ENCODE measurements at regions not wholly inside any gene's neighbourhood (a gene's known extent, or its start where the extent isn't known, plus 50 kb on each side); places are given as distances from the start of the nearest gene placed in this dataset.

DNA sequence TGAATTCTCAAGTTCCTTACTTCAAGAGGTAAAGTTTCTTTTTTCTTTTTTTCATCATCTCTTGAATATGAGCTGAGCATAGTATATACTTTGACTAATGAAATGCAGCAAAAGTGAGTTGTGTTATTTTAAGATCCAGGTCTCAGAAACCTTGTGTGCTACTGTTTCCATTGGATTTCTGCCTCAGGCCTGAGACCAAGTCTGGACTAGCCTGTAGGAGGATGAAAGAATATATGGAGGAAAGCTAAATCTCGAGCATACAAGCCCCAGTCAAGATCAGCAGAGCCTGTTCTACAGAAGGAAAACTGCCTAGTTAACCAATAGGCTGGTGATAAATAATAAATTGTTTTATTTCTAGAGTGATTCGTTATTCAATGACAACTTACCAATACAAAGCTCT is 652.5 kb downstream of the C12orf50 start:
- H3K4me3 ChIP-seq, result no peak overlapping the region
- no peak for DNase-seq
- H3K4me1 ChIP-seq, result no peaks in the 10 kb centered on the region
- H3K36me3 ChIP-seq, result no peaks in the 10 kb centered on the region
- intact Hi-C loops (cut with DNase I), result no loop called here
- ATAC-seq, result no peak
- TF ChIP-seq, protein P1, sequence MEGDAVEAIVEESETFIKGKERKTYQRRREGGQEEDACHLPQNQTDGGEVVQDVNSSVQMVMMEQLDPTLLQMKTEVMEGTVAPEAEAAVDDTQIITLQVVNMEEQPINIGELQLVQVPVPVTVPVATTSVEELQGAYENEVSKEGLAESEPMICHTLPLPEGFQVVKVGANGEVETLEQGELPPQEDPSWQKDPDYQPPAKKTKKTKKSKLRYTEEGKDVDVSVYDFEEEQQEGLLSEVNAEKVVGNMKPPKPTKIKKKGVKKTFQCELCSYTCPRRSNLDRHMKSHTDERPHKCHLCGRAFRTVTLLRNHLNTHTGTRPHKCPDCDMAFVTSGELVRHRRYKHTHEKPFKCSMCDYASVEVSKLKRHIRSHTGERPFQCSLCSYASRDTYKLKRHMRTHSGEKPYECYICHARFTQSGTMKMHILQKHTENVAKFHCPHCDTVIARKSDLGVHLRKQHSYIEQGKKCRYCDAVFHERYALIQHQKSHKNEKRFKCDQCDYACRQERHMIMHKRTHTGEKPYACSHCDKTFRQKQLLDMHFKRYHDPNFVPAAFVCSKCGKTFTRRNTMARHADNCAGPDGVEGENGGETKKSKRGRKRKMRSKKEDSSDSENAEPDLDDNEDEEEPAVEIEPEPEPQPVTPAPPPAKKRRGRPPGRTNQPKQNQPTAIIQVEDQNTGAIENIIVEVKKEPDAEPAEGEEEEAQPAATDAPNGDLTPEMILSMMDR (IDR thresholded peaks at IDR 0.05), result no peak
- no peak overlapping the region for H3K27ac ChIP-seq
- H3K27me3 ChIP-seq, result no peaks in the 10 kb centered on the region
- H3K9me3 ChIP-seq, result no peaks in the 10 kb centered on the region

DNA sequence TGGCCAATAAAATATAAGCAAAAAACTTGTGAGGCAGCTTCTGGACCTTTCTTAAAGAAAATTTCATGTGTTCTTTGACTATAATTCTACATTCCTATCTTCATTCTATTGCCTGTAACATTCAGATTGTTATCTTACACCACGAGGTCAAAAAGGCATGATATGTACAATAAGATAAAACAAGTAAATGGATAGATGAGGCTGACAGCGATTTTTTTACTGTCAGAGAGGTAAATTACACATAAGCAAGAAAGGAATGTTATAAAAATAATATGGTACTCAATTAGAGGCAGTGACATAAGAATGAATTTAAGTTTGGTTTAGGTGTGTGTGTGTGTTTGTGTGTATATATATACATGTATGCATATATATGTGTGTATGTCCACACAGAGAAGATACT is 660.0 kb downstream of the C12orf50 start:
- H3K9me3 ChIP-seq, result no peaks in the 10 kb centered on the region
- H3K27ac ChIP-seq, result no peak overlapping the region
- no peaks in the 10 kb centered on the region for H3K4me1 ChIP-seq
- H3K4me3 ChIP-seq, result no peak overlapping the region
- H3K36me3 ChIP-seq, result no peaks in the 10 kb centered on the region
- TF ChIP-seq, protein P1 (IDR thresholded peaks at IDR 0.05), result no peak
- ATAC-seq, result no peak
- H3K27me3 ChIP-seq, result no peaks in the 10 kb centered on the region
- DNase-seq, result no peak
- intact Hi-C loops (cut with DNase I), result no loop called here

DNA sequence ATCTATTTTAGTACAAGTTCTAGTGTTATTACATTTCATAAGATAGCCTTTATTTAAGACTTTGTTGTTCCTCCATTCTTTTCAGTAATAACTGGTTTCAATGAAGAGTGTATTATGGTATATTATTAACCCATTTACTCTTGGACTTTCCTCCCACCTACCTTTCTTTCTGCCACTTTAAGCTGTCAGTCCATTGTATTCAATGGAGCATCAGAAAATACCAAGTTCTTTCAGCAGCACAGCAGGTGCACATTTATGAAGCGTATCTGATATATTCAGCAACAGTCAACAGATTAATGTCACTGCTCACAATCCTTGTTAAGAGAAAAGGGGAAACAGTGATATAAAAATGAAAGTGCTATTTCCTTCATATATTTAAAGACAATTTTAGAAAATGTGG is 660.9 kb downstream of the C12orf50 start:
- H3K4me1 ChIP-seq, result no peaks in the 10 kb centered on the region
- DNase-seq (no peak), ATAC-seq (no peak)
- no peaks in the 10 kb centered on the region for H3K27me3 ChIP-seq
- TF ChIP-seq, protein P1 (IDR thresholded peaks at IDR 0.05), result no peak
- intact Hi-C loops (cut with DNase I), result no loop called here
- no peaks in the 10 kb centered on the region for H3K36me3 ChIP-seq
- no peak overlapping the region for H3K4me3 ChIP-seq
- H3K27ac ChIP-seq, result no peak overlapping the region
- H3K9me3 ChIP-seq, result no peaks in the 10 kb centered on the region

DNA sequence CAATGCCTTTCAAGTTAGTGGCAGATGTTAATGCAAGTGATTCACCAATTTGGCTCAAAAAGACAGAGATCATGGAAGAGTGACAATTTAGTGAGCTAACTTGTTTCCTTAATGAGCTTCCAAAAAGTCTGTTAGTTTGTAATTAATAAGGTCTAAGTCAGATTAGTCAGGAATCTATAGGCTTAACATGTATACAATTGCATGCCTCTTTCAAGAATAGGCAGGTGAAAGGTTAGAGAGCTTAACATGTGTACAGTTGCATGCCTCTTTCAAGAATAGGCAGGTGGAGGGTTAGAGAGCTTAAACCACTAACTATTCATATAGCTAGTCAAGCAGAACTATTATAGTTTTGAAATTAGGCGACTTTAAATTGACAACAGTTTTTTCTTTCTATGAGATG is 663.8 kb downstream of the C12orf50 start:
- ATAC-seq (no peak), DNase-seq (no peak)
- no peak overlapping the region for H3K27ac ChIP-seq
- H3K4me1 ChIP-seq, result no peaks in the 10 kb centered on the region
- H3K27me3 ChIP-seq, result no peaks in the 10 kb centered on the region
- H3K36me3 ChIP-seq, result no peaks in the 10 kb centered on the region
- H3K9me3 ChIP-seq, result no peaks in the 10 kb centered on the region
- intact Hi-C loops (cut with DNase I), result no loop called here
- H3K4me3 ChIP-seq, result no peak overlapping the region
- TF ChIP-seq, protein P1 (IDR thresholded peaks at IDR 0.05), result no peak

DNA sequence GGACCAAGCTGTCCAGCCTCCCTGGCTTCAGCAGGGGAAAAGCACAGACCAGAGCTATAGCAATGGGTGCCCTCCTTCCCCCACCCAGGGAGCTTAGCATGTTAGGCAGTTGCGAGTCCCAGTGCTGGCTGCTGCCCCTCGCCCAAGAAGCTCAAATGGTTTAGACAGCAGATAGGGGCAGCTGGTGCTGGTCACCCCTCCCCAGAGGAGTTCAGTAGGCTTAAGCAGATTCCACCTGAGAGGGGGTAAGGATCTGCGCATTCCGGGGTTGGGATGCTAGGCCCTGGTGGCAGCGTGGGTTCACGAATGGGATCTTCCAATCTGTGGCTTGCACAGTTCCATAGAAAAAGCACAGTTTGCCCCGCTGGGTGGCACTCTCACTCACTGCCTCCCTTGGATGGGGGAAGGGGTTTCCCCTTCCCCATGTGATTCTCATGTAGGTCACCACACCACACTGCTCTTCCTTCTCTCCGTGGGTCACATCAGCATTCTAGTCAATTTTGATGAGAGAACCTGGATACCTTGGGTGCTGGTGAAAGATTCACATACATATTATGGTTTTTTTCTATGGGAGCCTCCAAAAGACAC is 665.6 kb downstream of the C12orf50 start:
- no peak for ATAC-seq
- peak; percentile 27 for DNase-seq
- Histone ChIP-seq H3K36me3 (no peaks in the 10 kb centered on the region), H3K9me3 (peaks cover 3% of the 10 kb centered on the region), H3K27me3 (no peaks in the 10 kb centered on the region), H3K4me3 (no peak overlapping the region), H3K4me1 (no peaks in the 10 kb centered on the region), H3K27ac (no peak overlapping the region)
- TF ChIP-seq, protein P1 (IDR thresholded peaks at IDR 0.05), result no peak
- intact Hi-C loops (cut with DNase I), result no loop called here

DNA sequence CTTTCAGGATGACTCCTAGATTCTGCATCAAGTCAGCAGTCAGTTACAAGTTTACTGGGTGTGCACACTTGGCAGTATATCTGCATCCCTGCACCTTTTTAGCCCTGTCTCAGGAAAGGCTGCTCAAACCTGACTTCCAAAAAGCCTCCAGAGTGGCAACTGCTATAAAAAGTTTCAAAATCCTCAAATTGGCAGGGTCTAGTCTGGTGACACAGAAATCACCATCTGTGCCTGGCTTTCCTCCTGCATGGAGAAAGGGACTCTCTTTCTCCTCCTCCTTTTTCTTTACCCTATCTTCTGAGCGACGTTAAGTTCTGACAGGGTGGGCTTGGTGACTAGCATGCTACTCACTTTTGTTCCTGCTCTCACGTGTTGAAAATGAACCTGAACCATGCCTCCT is 679.5 kb downstream of the C12orf50 start:
- intact Hi-C loops (cut with DNase I), result no loop called here
- TF ChIP-seq, protein P1 (IDR thresholded peaks at IDR 0.05), result no peak
- DNase-seq, result no peak
- H3K27me3 ChIP-seq, result no peaks in the 10 kb centered on the region
- H3K4me1 ChIP-seq, result no peaks in the 10 kb centered on the region
- no peaks in the 10 kb centered on the region for H3K9me3 ChIP-seq
- ATAC-seq, result no peak
- H3K4me3 ChIP-seq, result no peak overlapping the region
- H3K27ac ChIP-seq, result no peak overlapping the region
- H3K36me3 ChIP-seq, result no peaks in the 10 kb centered on the region

All from upper lobe of right lung (tissue), 1 donor.